RWPE1 (cell line): ENCODE measurements at regions not wholly inside any gene's neighbourhood (a gene's known extent, or its start where the extent isn't known, plus 50 kb on each side); places are given as distances from the start of the nearest gene placed in this dataset.

Experiments
- CTCF ChIA-PET: fragments of 350-600 bp; sonication (Branson Sonifier 250); formaldehyde crosslinking; extraction: SDS; loops from one replicate; lab custom pipeline; 2021; lab: Yijun Ruan, JAX
- POLR2A ChIA-PET: fragments of 400-600 bp; formaldehyde crosslinking; extraction: SDS; loops from one replicate; lab custom pipeline; 2020; ENCODE audit warnings: antibody characterized with exemption; ENCODE audit not compliant: low non-redundant PET; lab: Yijun Ruan, JAX
- DNase-seq: peaks from one replicate; pipeline ENCODE4 v3.0.0; 2012; ENCODE audit warnings: low spot score
- H3K27ac ChIP-seq: fragments of 450-650 bp; 2 replicates; pipeline ENCODE4 v1.5.1; 2017
- CTCF ChIP-seq: fragments of 450-650 bp; conservative IDR thresholded peaks from 2 replicates; pipeline ENCODE4 v1.5.1; 2017; ENCODE audit warnings: low read depth, mild to moderate bottlenecking

GRCh38 chr5:120895660-120896059 lies 431.6 kb downstream of the PRR16 start:
- no peak for DNase-seq
- CTCF ChIA-PET: no interaction called here
- no peak overlapping the region for H3K27ac ChIP-seq
- TF ChIP-seq CTCF: no peak
- POLR2A ChIA-PET: no interaction called here

GRCh38 chr5:120901199-120901598 lies 437.1 kb downstream of the PRR16 start:
- ChIA-PET CTCF (no interaction called here), POLR2A (no interaction called here)
- no peak for TF ChIP-seq CTCF
- no peak for DNase-seq
- H3K27ac ChIP-seq: no peak overlapping the region

- no peak for DNase-seq
- ChIA-PET CTCF (interaction anchor here (0.6 kb wide), 1 partner anchor 17 kb away, joined by 4 read pairs; no protein-coding TSS in a partner anchor), POLR2A (no interaction called here)
- no peak overlapping the region for H3K27ac ChIP-seq
- TF ChIP-seq CTCF: no peak
Observed at GRCh38 chr5:120907953-120908352, 443.9 kb downstream of the PRR16 start.

GRCh38 chr5:120910629-120911028 lies 446.5 kb downstream of the PRR16 start:
- DNase-seq: no peak
- no peak for TF ChIP-seq CTCF
- ChIA-PET CTCF (interaction anchor here (0.6 kb wide), 2 partner anchors 249 to 791 kb away, joined by 4 to 6 read pairs; no protein-coding TSS in a partner anchor), POLR2A (no interaction called here)
- no peak overlapping the region for H3K27ac ChIP-seq

- DNase-seq: no peak
- POLR2A ChIA-PET: no interaction called here
- no peak overlapping the region for H3K27ac ChIP-seq
- no peak for TF ChIP-seq CTCF
- CTCF ChIA-PET: no interaction called here
Observed at GRCh38 chr5:120913396-120913795, 449.3 kb downstream of the PRR16 start.

- TF ChIP-seq CTCF: no peak
- ChIA-PET POLR2A (no interaction called here), CTCF (interaction anchor here (0.6 to 0.7 kb wide), 2 partner anchors 474 to 560 kb away, joined by 3 to 5 read pairs; no protein-coding TSS in a partner anchor)
Observed at GRCh38 chr5:120917214-120917758, 453.2 kb downstream of the PRR16 start.

More at GRCh38 chr5:120917214-120917758, 453.2 kb downstream of the PRR16 start:
- DNase-seq: no peak
- H3K27ac ChIP-seq: no peak overlapping the region
